Nucleus accumbens (tissue), 56 donors: ENCODE measurements at regions not wholly inside any gene's neighbourhood (a gene's known extent, or its start where the extent isn't known, plus 50 kb on each side); places are given as distances from the start of the nearest gene placed in this dataset.
A peak's percentile ranks its signal among the peaks of the same experiment; 100 is the strongest.

Experiments
- DNase-seq, 56 donors: peaks; one replicate each; lab custom pipeline; 2025; lab: John Stamatoyannopoulos, UW

- no peak for DNase-seq
These were observed 93.8 kb downstream of the GLRX3 start for GRCh38 chr10:130230036-130230435.

- no peak for DNase-seq
These were observed 94.4 kb downstream of the GLRX3 start for GRCh38 chr10:130230611-130231010.

- no peak for DNase-seq
These were observed 95.1 kb downstream of the GLRX3 start for GRCh38 chr10:130231251-130231741.

GRCh38 chr10:130232166-130233034 is 96.2 kb downstream of the GLRX3 start:
- DNase-seq = no peak

GRCh38 chr10:130233035-130233360 is 96.8 kb downstream of the GLRX3 start:
- no peak for DNase-seq

GRCh38 chr10:130233426-130233825 is 97.2 kb downstream of the GLRX3 start:
- DNase-seq = no peak

GRCh38 chr10:130234171-130234965 is 98.2 kb downstream of the GLRX3 start:
- no peak for DNase-seq

GRCh38 chr10:130236711-130237110 is 100.5 kb downstream of the GLRX3 start:
- DNase-seq = no peak

- DNase-seq = no peak
These were observed 104.2 kb downstream of the GLRX3 start for GRCh38 chr10:130240409-130240808.

- no peak for DNase-seq
These were observed 106.3 kb downstream of the GLRX3 start for GRCh38 chr10:130242513-130242912.

GRCh38 chr10:130243015-130243414 is 106.8 kb downstream of the GLRX3 start:
- DNase-seq = no peak

- DNase-seq = no peak
These were observed 108.1 kb downstream of the GLRX3 start for GRCh38 chr10:130244031-130244927.

- no peak for DNase-seq
These were observed 108.8 kb downstream of the GLRX3 start for GRCh38 chr10:130244928-130245495.

- no peak for DNase-seq
These were observed 109.9 kb downstream of the GLRX3 start for GRCh38 chr10:130246113-130246512.

- DNase-seq = no peak
These were observed 113.9 kb downstream of the GLRX3 start for GRCh38 chr10:130250127-130250526.

GRCh38 chr10:130251766-130252165 is 115.6 kb downstream of the GLRX3 start:
- DNase-seq = no peak

GRCh38 chr10:130254243-130254642 is 118.1 kb downstream of the GLRX3 start:
- DNase-seq = no peak

GRCh38 chr10:130254662-130255061 is 118.5 kb downstream of the GLRX3 start:
- peak in 4 of 56 donors; percentile 6 to 46 (median 24) for DNase-seq

GRCh38 chr10:130255777-130256176 is 119.6 kb downstream of the GLRX3 start:
- DNase-seq = no peak

GRCh38 chr10:130257897-130258296 is 121.7 kb downstream of the GLRX3 start:
- DNase-seq = no peak
